HK-2 (cell line): ENCODE measurements at regions not wholly inside any gene's neighbourhood (a gene's known extent, or its start where the extent isn't known, plus 50 kb on each side); places are given as distances from the start of the nearest gene placed in this dataset.
A peak's percentile ranks its signal among the peaks of the same experiment; 100 is the strongest.

Experiments
- DNase-seq: peaks from one replicate; pipeline ENCODE4 v3.0.0-alpha.2; 2018; ENCODE audit not compliant: unreplicated experiment

DNA sequence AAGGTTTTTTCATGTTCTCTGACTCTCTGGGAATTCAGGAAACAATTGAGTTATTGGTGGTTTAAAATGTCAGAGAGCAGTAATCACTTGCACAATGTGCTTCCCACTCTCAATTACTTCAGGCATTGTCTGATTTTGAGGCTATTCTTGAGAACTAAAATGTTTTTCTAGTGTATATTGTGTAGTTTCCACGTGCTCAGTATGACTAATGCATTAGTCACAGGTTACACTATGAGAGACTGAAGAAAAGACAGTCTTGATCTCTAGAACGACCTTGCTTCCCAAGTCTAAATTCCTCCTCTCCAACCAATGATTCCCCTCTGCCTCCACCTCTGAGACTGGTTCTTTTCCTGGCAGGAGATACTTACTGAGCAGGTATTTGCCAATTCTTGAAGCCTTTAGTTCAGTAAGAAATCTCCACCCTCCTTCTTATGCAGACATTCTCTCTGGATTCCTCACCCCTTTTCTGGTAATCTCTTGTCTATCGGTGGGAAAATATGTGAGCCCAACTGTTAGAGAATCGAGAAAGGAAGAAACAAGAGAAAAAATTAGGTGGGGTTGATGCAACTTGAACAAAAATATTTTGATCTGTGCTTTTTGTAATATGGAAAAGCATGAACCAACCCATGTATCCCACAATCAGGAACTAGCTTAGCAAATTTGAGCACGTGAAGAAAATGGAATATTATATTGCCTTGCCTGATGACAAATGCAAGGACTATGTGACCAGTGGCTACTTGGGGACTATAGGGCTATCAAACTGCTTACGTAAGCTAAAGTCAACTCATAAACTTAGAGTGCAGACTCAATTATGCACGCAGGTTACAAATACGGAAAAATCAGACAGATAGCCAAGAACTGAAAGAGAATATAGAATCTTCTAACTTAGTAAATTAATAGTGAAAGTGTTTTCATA is 61.1 kb upstream of the SLC22A16 start:
- DNase-seq = peak; percentile 15

DNA sequence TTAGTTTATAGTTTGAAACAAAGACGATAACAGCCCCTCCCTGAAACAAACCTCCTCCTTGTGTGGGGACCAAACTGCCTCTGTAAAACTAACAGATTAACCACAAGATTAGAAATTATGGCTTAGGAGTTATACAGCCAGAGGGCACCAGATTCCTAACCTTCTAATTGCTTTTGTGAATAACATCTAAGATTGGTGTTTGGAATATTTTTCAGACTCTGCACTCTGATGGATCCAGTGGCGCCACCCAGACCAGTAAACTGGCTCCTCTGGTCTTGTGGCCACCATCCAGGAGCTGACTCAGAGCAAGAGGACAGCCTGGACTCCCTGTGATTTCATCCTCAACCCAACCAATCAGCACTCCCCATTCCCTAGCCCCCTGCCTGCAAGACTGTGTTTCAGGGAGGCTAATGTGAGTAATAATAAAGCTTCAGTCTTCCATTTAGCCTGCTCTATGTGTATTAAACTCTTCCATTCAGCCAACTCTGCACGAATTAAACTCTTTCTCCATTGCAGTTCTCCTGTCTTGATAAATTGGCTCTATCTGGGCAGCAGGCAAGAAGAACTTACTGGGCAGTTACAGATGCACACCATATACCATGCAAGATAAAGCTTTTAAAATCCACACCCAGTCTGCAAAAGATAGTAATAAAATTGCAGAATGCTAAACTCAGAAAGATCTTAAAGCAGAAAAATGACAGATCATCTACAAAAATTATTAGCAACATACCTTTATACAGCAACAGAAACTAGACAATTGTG is 58.5 kb upstream of the SLC22A16 start:
- peak; percentile 8 for DNase-seq

DNA sequence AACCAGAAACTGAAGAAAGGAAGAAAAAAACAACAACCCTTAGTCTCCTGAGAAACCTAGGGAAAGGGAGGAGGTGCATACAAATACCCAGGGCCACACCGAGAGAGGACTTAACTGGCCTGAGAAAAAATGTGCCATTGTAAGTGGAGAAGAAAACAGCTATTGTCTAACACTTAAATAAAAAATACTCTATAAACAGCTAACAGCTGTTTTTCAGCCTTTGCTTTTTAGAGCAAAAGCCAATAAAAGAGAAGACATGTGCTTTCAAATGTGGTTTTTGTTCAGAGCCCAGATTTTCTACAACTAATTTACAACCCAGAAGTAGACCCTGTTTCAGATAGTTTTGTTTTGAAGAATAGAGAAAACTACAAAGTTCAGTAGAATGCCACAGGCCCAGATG is 56.0 kb upstream of the SLC22A16 start:
- no peak for DNase-seq

DNA sequence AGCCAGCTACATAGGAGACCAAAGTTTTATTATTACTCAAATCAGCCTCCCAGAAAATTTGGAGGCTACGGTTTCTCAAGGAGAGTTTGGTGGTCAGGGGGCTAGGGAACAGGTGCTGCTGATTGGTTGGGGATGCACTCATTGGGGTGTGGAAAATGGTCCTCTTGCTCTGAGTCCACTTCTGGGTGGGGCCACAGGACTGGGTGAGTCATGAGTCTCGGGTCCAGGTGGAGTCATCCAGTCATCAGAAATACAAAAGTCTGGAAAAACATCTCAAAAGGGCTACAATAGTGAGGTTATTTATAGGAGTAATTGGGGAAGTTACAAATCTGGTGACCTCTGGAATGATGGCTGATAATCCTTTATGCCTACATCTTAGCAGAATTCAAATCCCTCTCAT is 54.3 kb upstream of the SLC22A16 start:
- DNase-seq = no peak

DNA sequence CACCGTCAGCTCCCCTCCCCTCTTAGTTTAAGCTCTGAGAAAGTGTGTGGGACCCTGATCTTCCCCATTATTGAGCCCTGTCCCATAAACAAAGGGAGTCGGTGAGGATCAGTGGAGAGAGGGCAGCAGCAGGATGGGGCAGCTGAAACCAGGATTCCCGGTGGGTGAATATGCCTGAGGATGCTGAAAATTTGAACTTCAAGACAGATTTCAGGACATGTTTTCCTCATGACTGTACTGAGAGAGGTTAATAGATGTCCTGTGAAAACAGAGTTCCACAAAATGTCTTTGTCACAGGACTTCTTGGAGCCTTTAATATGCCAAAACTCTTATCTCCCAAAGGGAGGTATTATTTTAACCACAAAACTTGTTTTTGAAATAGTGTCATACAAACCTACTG is 53.5 kb upstream of the SLC22A16 start:
- no peak for DNase-seq

DNA sequence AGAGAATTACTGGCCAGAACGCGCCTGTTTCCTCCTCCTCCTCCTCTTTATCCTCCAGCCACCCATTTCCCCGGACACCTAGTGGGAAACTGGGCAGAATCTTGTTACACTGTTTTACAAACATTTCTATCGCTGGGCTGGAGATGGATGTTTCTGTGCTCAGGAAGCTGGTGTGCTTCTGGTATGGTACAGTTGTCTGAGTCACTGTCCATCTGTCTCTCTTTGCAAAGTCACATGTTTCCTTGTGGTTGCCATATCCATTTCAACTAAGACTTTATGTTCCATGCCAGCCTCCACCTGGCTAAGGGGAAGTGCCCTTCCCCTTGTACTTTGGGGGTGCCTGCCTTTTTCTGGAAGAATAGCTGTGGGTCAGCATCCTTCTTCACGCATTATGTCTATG is 52.9 kb upstream of the SLC22A16 start:
- no peak for DNase-seq

DNA sequence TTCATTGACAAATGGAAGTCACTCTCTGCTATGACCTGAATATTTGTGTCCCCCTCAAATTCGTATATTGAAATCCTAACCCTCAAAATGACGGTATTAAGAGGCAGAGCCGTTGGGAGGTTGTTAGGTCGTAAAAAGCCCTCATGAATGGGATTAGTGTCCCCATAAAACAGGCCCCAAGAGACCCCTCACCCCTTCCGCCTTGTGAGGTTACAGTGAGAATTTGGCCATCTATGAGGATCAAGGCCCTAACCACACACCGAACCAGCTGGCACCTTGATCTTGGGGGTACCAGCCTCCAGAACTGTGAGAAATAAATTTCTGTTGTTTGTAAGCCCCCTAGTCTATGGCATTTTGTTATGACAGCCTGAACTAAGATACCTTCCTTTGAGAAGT is 52.5 kb upstream of the SLC22A16 start:
- DNase-seq = no peak

DNA sequence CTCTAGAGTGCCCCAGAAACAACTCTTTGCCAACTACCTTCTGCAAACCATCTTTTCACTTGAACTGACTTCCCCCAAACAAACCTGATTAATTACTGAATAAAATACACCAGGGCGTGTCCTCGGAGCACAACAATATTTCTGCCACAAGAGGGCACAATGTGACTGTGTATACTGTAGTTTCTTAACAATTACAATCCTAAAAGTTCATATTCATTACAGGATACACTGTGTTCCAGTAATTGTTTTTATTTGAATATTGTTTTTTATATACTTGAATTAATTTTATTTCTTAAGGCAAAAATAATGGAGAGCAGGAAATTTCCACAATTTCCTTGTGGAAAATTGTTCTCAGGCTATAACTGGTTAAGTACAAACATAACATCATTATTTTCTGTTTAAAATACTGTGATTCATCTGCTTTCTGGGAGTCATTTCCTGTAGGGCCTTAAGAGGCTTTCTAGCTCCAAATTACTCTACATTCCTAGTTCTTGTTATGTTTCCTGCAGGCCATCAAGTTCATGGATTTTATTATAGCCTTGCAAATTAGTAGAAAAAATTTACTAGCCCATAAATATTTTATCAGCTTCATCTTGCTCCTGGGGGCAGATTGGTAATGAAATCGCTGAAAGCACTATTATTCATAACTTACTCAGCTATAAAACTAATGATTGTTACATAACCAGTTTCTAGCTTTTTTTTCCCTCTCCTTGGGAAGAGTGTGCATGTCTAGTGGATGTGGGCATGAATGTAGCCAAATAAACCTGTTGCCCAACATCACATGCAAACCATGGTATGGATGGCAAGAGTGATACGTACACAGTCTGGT is 51.9 kb upstream of the SLC22A16 start:
- peak; percentile 16 for DNase-seq

DNA sequence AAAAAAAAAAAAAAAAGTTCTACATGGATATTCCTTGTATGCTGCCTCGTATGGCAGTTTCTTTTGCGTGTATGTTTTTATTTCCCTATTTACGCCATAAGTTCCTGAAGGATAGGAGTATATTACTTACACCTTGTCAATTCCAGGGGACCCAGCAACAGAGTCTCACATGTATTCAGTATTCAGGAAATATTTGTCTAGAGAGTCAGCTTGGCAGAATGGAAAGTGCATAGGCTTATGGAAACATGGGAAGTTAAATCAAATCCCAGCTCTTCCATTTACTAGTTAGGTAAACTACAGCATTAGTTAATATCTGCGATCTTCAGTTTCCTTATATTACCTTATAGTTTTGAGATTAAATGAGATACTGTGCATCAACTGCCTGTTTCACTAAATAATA is 51.1 kb upstream of the SLC22A16 start:
- no peak for DNase-seq

DNA sequence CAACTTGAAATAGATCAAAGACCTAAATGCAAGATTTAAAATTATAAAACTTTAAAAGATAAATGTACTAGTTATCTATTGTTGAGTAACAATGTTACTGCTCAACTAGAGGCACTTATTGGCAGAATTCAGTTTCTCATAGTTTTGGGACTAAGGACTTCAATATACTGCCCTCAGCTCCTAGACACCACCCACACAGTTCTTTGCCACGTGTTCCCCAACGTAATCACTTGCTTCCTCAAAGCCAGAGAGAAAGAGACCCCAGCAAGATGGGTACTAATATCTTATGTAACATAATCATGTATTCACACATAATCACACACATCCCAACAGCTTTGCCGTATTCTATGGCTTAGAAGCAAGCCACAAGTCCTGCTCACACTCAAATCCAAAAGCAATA is 50.3 kb upstream of the SLC22A16 start:
- DNase-seq = no peak
